ENCODE measurements at regions not wholly inside any gene's neighbourhood (a gene's known extent, or its start where the extent isn't known, plus 50 kb on each side); places are given as distances from the start of the nearest gene placed in this dataset.

GRCh38 chr4:174084542-174084941, 198.9 kb downstream of the FBXO8 start:
- TF ChIP-seq POLR2A (IDR thresholded peaks at IDR 0.05) (no peak), CTCF (IDR thresholded peaks at IDR 0.05) (no peak)
- Histone ChIP-seq H3K9me3 (replicated peaks in 1 of 3) (no peaks in the 10 kb centered on the region), H3K4me1 (replicated peaks in 1 of 2) (no peaks in the 10 kb centered on the region), H3K36me3 (replicated peaks in 1 of 2) (no peaks in the 10 kb centered on the region), H3K4me3 (no peak overlapping the region), H3K27ac (no peak overlapping the region), H3K27me3 (no peaks in the 10 kb centered on the region)
- WGBS, 4 donors = 0 to 63% (median 47%) methylated on average over 1 of the region's 1 CpG; no CpG with 5 or more reads in 1 of the 4 donors
- DNase-seq = no peak
- intact Hi-C loops (cut with DNase I) = no loop called here

DNA sequence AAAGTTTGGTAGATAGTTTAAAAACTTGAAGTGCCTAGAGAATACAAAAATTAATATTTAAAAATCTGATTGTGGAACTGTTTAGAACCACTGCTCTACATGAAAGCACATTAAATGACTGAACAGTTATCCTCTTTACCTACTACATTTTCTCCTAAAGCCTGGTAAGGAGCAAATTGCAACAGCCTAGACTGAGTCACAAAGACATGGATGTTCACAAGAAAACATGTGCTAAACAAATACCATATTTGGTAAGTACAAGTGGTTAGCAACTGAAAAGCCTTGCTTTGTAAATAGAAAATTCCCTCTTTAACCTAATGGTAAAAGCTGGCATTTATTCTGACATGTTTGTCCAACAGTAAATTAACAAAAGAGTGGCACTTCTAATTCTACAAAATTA, 203.1 kb downstream of the FBXO8 start:
- TF ChIP-seq POLR2A (IDR thresholded peaks at IDR 0.05) = no peak
- no peak for TF ChIP-seq CTCF (IDR thresholded peaks at IDR 0.05)
- Histone ChIP-seq H3K36me3 (replicated peaks in 1 of 2) (no peaks in the 10 kb centered on the region), H3K27me3 (no peaks in the 10 kb centered on the region), H3K9me3 (replicated peaks in 1 of 3) (no peaks in the 10 kb centered on the region), H3K4me3 (no peak overlapping the region), H3K27ac (no peak overlapping the region), H3K4me1 (replicated peaks in 1 of 2) (no peaks in the 10 kb centered on the region)
- DNase-seq = no peak
- intact Hi-C loops (cut with DNase I) = no loop called here

DNA sequence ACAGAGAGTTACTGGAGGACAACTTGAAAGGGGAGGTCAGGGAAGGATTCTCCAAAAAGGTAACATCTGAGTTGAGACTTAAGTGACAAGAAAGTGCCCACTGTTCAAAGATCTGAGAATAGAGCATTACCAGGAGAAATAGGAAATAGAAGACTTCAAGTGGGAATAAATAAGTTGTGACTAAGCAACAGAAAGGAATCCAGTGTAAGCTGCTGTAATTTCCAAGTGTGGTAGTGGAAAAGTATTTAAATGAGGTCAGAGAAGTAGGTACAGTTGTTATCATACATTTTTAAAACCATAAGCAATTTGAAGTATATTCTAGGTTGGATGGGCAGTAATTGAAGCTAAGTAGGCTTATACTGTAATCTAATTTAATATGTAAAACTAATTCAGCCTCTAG, 211.9 kb downstream of the FBXO8 start:
- Histone ChIP-seq H3K4me1 (replicated peaks in 1 of 2) (no peaks in the 10 kb centered on the region), H3K27ac (no peak overlapping the region), H3K36me3 (replicated peaks in 1 of 2) (no peaks in the 10 kb centered on the region), H3K27me3 (no peaks in the 10 kb centered on the region), H3K9me3 (replicated peaks in 1 of 3) (no peaks in the 10 kb centered on the region), H3K4me3 (no peak overlapping the region)
- TF ChIP-seq CTCF (IDR thresholded peaks at IDR 0.05) (no peak), POLR2A (IDR thresholded peaks at IDR 0.05) (no peak)
- intact Hi-C loops (cut with DNase I) = no loop called here
- no peak for DNase-seq

DNA sequence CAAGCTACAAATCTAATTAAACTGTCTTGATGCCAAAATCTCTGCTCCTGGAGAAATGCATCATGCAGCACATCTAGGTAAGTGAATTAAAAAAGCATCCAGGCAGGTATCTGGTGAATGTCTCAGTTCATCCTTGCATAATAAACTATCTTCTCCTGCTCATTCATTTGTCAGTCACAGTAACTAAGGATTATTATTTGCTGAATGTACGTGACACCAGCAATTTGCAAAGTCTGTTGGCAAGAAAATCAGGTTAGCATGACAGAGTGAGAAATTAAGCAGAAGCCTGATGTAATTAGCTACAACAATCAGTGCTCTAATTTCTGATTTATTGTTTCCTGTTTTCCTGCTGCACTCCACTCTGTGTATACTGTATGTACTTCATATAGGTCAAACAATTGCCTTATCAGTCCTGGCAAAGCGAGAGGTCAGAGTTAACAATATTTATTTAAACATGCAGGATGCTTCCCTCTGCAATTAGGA, 213.6 kb downstream of the FBXO8 start:
- intact Hi-C loops (cut with DNase I) = no loop called here
- Histone ChIP-seq H3K36me3 (replicated peaks in 1 of 2) (no peaks in the 10 kb centered on the region), H3K9me3 (replicated peaks in 1 of 3) (no peaks in the 10 kb centered on the region), H3K4me3 (no peak overlapping the region), H3K27ac (no peak overlapping the region), H3K27me3 (no peaks in the 10 kb centered on the region), H3K4me1 (replicated peaks in 1 of 2) (no peaks in the 10 kb centered on the region)
- TF ChIP-seq POLR2A (IDR thresholded peaks at IDR 0.05) (no peak), CTCF (IDR thresholded peaks at IDR 0.05) (no peak)
- 24 to 38% (median 31%) methylated on average over 2 of the region's 2 CpGs for WGBS, 4 donors
- no peak for DNase-seq
